ENCODE measurements at regions not wholly inside any gene's neighbourhood (a gene's known extent, or its start where the extent isn't known, plus 50 kb on each side); places are given as distances from the start of the nearest gene placed in this dataset.

DNA sequence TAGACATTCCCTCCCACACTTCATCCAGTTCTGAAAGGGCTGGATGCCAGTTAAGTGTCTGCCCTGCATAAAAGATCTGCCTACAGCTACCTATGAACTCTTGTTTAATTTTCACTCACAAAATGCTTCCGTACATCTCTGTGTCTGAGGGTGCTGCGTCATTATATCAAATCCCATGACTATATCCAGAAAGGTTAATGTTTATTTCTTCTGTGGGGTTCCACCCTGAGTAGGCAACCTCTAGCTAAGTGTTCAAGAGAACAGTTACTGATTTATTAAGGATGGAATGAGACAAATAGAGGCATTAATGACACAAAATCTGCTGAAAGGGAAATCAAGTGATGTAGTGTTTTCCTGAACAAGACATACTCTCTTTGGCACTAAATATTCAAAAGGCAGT, 220.2 kb downstream of the MTHFS start:
- Histone ChIP-seq H3K27me3 (replicated peaks) (no peaks in the 10 kb centered on the region), H3K36me3 (no peaks in the 10 kb centered on the region), H3K9me3 (replicated peaks) (no peaks in the 10 kb centered on the region), H3K27ac (no peak overlapping the region), H3K4me3 (no peak overlapping the region), H3K4me1 (replicated peaks) (peaks cover 40% of the 10 kb centered on the region)
- DNase-seq (ENCODE audit: low read depth in 1 of 2, low spot score in 2 of 2), result no peak

GRCh38 chr15:79677241-79677640, 219.6 kb downstream of the MTHFS start:
- Histone ChIP-seq H3K4me3 (no peak overlapping the region), H3K4me1 (replicated peaks) (peaks cover 43% of the 10 kb centered on the region), H3K9me3 (replicated peaks) (no peaks in the 10 kb centered on the region), H3K27ac (no peak overlapping the region), H3K36me3 (no peaks in the 10 kb centered on the region), H3K27me3 (replicated peaks) (no peaks in the 10 kb centered on the region)
- DNase-seq (ENCODE audit: low read depth in 1 of 2, low spot score in 2 of 2), result no peak

DNA sequence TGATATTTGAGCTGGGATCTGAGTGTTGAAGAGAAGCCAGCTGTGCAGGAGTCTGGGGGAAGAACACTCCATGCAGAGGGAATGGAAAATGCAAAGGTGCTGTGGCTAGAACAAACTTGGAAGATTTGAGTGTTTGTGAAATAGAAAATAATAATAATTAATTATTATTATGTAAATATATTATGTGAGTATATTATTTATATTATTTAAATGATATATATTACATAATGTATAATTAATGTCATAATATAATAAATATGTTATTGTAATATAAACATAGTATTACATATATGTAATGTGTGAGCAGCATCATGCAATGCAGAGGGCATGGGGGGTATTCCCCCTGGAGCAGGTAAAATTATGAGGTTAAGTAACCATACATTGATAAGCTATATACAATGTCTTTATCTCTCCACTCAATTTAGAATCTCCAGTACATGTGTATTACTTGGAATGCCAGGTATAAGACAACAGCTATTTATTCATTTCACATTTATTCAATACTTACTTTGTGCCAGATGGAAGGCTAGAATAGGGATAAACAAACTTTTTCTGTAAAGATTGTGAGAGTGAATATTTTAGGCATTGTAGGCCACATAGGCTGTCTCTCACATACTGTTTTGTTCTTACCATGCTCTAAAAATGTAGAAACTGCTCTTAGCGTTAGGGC, 218.6 kb downstream of the MTHFS start:
- no peak overlapping the region for H3K27ac ChIP-seq
- no peak for DNase-seq (ENCODE audit: low read depth in 1 of 2, low spot score in 2 of 2)
- no peaks in the 10 kb centered on the region for H3K27me3 ChIP-seq (replicated peaks)
- H3K4me1 ChIP-seq (replicated peaks), result peaks cover 42% of the 10 kb centered on the region
- H3K9me3 ChIP-seq (replicated peaks), result no peaks in the 10 kb centered on the region
- H3K36me3 ChIP-seq, result no peaks in the 10 kb centered on the region
- no peak overlapping the region for H3K4me3 ChIP-seq

GRCh38 chr15:79680720-79681119, 216.1 kb downstream of the MTHFS start:
- H3K27ac ChIP-seq, result peak overlapping the region; percentile 48
- peak; percentile 85 to 87 for DNase-seq (ENCODE audit: low read depth in 1 of 2, low spot score in 2 of 2)
- no peak overlapping the region for H3K4me3 ChIP-seq

DNA sequence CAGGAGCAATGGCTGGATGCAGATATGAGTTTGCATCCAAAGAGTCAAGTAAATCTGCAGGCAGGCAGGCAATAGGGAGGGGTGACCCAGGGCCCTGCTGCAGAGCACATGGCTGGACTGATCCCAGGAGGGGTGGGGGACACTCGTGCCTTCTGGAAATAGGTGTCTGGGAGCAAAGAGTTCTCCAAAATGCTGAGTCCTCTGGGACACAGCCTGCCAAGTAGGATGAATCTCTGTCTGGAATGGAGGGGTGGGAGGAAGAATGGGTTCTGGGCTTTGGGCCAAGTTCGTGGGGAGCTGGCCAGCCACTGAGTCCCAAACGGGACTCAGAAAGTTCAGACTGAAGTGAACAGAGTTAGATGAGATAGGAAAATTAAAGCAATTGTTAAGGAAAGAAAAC, 214.5 kb downstream of the MTHFS start:
- DNase-seq (ENCODE audit: low read depth in 1 of 2, low spot score in 2 of 2), result peak; percentile 31 to 51
- H3K36me3 ChIP-seq, result no peaks in the 10 kb centered on the region
- no peak overlapping the region for H3K27ac ChIP-seq
- H3K9me3 ChIP-seq (replicated peaks), result no peaks in the 10 kb centered on the region
- peaks cover 33% of the 10 kb centered on the region for H3K4me1 ChIP-seq (replicated peaks)
- H3K27me3 ChIP-seq (replicated peaks), result no peaks in the 10 kb centered on the region
- no peak overlapping the region for H3K4me3 ChIP-seq

More at GRCh38 chr15:79680720-79681119, 216.1 kb downstream of the MTHFS start:
- peaks cover 33% of the 10 kb centered on the region for H3K4me1 ChIP-seq (replicated peaks)
- no peaks in the 10 kb centered on the region for H3K27me3 ChIP-seq (replicated peaks)
- no peaks in the 10 kb centered on the region for H3K36me3 ChIP-seq
- H3K9me3 ChIP-seq (replicated peaks), result no peaks in the 10 kb centered on the region

- Histone ChIP-seq H3K9me3 (replicated peaks) (no peaks in the 10 kb centered on the region), H3K36me3 (no peaks in the 10 kb centered on the region), H3K27ac (no peak overlapping the region), H3K4me1 (replicated peaks) (peaks cover 33% of the 10 kb centered on the region), H3K27me3 (replicated peaks) (no peaks in the 10 kb centered on the region), H3K4me3 (no peak overlapping the region)
- DNase-seq (ENCODE audit: low read depth in 1 of 2, low spot score in 2 of 2), result no peak
These were observed 213.9 kb downstream of the MTHFS start for GRCh38 chr15:79682851-79683288.

- DNase-seq (ENCODE audit: low read depth in 1 of 2, low spot score in 2 of 2), result no peak
- Histone ChIP-seq H3K9me3 (replicated peaks) (peaks cover 3% of the 10 kb centered on the region; the same call in 1 of the 2 replicates), H3K27me3 (replicated peaks) (no peaks in the 10 kb centered on the region), H3K4me1 (replicated peaks) (no peaks in the 10 kb centered on the region), H3K27ac (no peak overlapping the region), H3K36me3 (no peaks in the 10 kb centered on the region), H3K4me3 (no peak overlapping the region)
These were observed 207.8 kb downstream of the MTHFS start for GRCh38 chr15:79689030-79689429.

DNA sequence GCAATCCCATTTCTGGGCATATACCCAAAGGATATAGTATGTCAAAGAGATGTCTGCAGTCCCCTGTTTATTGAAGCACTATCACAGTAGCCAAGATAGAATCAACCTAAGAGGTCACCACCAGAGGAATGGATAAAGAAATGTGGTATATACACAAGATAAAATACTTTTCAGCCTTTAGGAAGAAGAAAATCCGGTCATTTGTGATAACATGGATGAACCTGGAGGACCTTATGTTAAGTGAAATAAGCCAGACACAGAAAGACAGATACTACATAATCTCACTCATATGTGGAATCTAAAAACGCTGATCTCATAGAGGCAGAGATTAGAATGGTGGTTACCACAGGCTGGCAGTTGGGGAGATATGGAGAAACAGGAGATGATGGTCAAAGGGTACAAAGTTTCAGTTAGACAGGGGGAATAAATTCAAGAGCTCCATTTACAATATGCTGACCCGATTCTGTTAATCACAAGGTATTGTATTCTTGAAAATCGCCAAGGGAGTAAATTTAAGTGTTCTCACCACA, 195.8 kb downstream of the MTHFS start:
- H3K9me3 ChIP-seq (replicated peaks), result no peaks in the 10 kb centered on the region; the same call in 1 of the 2 replicates
- DNase-seq (ENCODE audit: low read depth in 1 of 2, low spot score in 2 of 2), result no peak
- no peak overlapping the region for H3K4me3 ChIP-seq
- H3K4me1 ChIP-seq (replicated peaks), result no peaks in the 10 kb centered on the region
- H3K27ac ChIP-seq, result no peak overlapping the region
- no peaks in the 10 kb centered on the region for H3K36me3 ChIP-seq
- no peaks in the 10 kb centered on the region for H3K27me3 ChIP-seq (replicated peaks)

- DNase-seq (ENCODE audit: low read depth in 1 of 2, low spot score in 2 of 2), result no peak
- H3K36me3 ChIP-seq, result no peaks in the 10 kb centered on the region
- no peaks in the 10 kb centered on the region; the same call in 1 of the 2 replicates for H3K9me3 ChIP-seq (replicated peaks)
- no peaks in the 10 kb centered on the region for H3K4me1 ChIP-seq (replicated peaks)
- no peak overlapping the region for H3K27ac ChIP-seq
- H3K4me3 ChIP-seq, result no peak overlapping the region
- no peaks in the 10 kb centered on the region for H3K27me3 ChIP-seq (replicated peaks)
These were observed 194.2 kb downstream of the MTHFS start for GRCh38 chr15:79702621-79703020.

- no peaks in the 10 kb centered on the region for H3K9me3 ChIP-seq (replicated peaks)
- no peak for DNase-seq (ENCODE audit: low read depth in 1 of 2, low spot score in 2 of 2)
- peaks cover 5% of the 10 kb centered on the region; the same call in 1 of the 2 replicates for H3K4me1 ChIP-seq (replicated peaks)
- no peak overlapping the region for H3K4me3 ChIP-seq
- no peaks in the 10 kb centered on the region for H3K27me3 ChIP-seq (replicated peaks)
- H3K36me3 ChIP-seq, result no peaks in the 10 kb centered on the region
- H3K27ac ChIP-seq, result no peak overlapping the region
These were observed 175.6 kb downstream of the MTHFS start for GRCh38 chr15:79721256-79721655.

DNA sequence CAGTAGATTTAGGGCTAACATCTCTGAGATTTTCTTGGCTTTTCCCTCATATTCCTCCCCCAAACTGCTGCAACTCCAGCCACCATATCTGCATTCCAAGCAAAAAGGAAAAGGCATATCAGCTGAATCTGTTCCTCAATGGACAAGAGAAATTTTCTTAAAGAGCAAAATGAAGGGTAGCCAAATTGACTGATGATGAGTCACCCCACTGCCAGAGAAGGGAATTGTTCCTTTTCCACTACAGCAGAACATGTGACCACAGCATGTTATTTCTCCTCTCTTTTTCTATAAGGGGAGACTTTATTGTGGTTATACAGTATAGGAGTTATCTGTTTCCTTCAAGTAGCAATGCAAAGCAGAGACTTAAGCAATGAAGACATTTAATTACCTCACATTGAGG, 172.5 kb downstream of the MTHFS start:
- H3K9me3 ChIP-seq (replicated peaks), result no peaks in the 10 kb centered on the region
- H3K27me3 ChIP-seq (replicated peaks), result no peaks in the 10 kb centered on the region
- H3K4me3 ChIP-seq, result no peak overlapping the region
- H3K36me3 ChIP-seq, result no peaks in the 10 kb centered on the region
- no peak overlapping the region for H3K27ac ChIP-seq
- H3K4me1 ChIP-seq (replicated peaks), result peaks cover 5% of the 10 kb centered on the region; the same call in 1 of the 2 replicates
- peak in 1 of 2 experiments; percentile 25 for DNase-seq (ENCODE audit: low read depth in 1 of 2, low spot score in 2 of 2)

DNA sequence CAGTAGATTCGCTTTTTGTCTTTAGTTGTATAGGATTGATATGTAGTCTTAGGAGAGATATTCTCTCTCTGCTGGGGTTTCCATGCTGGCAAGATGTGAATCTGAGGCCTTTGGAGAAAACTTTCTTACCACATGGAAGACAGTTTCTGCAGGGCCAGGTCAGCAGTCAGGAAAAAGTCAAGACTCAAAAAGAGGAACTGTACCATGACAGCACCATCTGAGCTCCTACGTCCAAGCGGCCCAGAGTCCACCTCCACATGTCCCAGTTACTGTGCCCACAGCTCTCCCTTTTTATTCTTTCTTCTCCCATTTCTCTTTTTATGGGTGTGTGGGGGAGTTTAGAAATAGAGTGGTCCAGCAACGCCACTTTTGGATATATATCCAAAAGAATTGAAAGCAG, 172.0 kb downstream of the MTHFS start:
- Histone ChIP-seq H3K9me3 (replicated peaks) (no peaks in the 10 kb centered on the region), H3K4me1 (replicated peaks) (peaks cover 5% of the 10 kb centered on the region; the same call in 1 of the 2 replicates), H3K36me3 (no peaks in the 10 kb centered on the region), H3K27ac (no peak overlapping the region), H3K27me3 (replicated peaks) (no peaks in the 10 kb centered on the region), H3K4me3 (no peak overlapping the region)
- no peak for DNase-seq (ENCODE audit: low read depth in 1 of 2, low spot score in 2 of 2)

DNA sequence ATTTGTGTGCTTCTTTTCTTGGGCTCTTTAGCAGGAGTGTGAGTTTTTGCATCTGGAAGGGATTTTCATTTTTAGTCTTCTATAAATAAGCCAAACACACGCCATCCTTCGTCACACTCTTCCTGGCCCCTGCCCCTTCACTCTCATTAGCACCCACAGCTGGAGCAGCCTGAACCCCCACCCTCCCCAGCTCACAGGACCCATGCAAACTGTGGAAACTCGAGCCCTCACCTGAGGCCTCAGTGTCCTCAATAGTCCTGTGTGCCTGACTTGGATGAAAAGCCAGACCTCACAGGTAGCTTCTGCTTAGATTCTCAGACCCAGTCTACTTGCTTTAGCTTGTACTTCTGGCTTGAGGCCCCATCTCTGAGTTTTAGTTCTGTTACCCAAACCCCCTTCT, 167.9 kb downstream of the MTHFS start:
- H3K36me3 ChIP-seq, result no peaks in the 10 kb centered on the region
- H3K4me3 ChIP-seq, result no peak overlapping the region
- H3K27ac ChIP-seq, result no peak overlapping the region
- H3K27me3 ChIP-seq (replicated peaks), result no peaks in the 10 kb centered on the region
- H3K9me3 ChIP-seq (replicated peaks), result no peaks in the 10 kb centered on the region
- H3K4me1 ChIP-seq (replicated peaks), result peaks cover 5% of the 10 kb centered on the region; the same call in 1 of the 2 replicates
- no peak for DNase-seq (ENCODE audit: low read depth in 1 of 2, low spot score in 2 of 2)

DNA sequence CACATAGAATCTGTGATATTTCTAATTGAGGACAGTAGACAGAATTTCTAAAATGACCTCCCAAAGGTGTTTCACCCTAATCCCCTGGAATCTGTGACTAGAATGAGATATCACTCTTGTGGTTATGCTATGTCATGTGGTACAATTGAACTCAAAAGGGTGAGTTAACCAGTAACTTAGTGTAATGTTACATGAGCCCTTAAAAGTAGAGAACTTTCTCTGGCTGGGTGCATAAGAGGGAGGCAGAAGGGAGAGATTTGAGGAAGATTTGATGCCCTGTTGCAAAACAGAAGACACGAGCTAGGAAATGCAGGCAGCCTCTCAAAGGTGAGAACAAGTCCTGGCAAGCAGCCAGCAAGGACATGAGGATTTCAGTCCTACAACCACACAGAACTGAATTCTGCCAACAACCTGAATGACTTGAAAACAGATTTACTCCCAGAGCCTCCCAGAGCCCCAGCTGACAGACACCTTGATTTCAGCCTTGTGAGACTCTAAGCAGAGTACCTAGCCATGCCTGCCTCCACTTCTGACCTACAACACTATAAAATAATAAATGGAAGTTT, 160.3 kb downstream of the MTHFS start:
- no peaks in the 10 kb centered on the region for H3K27me3 ChIP-seq (replicated peaks)
- no peaks in the 10 kb centered on the region for H3K4me1 ChIP-seq (replicated peaks)
- no peaks in the 10 kb centered on the region for H3K36me3 ChIP-seq
- H3K9me3 ChIP-seq (replicated peaks), result no peaks in the 10 kb centered on the region
- H3K4me3 ChIP-seq, result no peak overlapping the region
- DNase-seq (ENCODE audit: low read depth in 1 of 2, low spot score in 2 of 2), result no peak
- no peak overlapping the region for H3K27ac ChIP-seq
